HG02973 (cell line): ENCODE measurements at regions not wholly inside any gene's neighbourhood (a gene's known extent, or its start where the extent isn't known, plus 50 kb on each side); places are given as distances from the start of the nearest gene placed in this dataset.

ENCODE experiments used
- ATAC-seq: cut with Tn5 transposase; IDR thresholded peaks from one replicate; pipeline ENCODE4 v1.9.1; 2021; ENCODE audit warnings: moderate library complexity; ENCODE audit not compliant: unreplicated experiment

- no peak for ATAC-seq
These were observed 764.0 kb downstream of the SUCLG1 start for GRCh38 chr2:83695037-83695436.

DNA sequence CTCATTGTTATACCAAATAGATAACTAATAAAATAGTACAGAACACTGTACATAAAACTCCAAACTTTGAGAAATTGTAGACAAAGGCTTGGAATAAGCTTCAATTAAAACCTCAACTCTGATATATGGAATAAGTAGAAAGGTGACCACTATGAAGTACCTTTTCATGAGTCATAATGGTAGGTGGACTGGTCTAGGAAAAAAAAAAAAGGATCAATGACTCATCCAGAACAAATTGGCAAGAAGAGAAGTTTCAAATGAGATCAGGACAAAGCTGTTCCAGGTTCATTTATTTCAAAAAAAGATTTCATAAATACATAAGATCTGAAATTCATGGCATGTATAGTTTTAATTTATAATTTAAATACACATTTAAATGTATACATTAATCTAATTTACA lies 769.7 kb downstream of the SUCLG1 start:
- ATAC-seq: no peak

DNA sequence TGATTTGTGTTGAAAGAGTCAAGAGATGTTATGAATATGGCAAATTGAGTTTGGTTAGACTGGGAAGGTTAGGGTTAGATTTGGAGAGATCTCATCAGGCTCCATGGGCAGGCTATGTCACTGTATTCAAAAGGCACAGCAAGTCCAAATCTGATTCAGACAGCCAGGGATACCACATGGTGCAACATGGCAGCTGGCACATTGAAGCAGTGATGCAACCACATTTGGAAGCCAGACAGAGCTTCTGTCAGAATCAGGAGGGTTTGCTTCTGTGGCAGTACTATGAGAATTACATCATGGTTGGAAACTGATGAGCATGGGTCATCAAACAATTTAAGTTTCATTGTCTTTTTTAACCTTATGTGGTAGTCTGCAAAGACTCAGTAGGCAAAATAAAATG lies 772.2 kb downstream of the SUCLG1 start:
- no peak for ATAC-seq

GRCh38 chr2:83674050-83674449 lies 785.0 kb downstream of the SUCLG1 start:
- ATAC-seq: no peak

DNA sequence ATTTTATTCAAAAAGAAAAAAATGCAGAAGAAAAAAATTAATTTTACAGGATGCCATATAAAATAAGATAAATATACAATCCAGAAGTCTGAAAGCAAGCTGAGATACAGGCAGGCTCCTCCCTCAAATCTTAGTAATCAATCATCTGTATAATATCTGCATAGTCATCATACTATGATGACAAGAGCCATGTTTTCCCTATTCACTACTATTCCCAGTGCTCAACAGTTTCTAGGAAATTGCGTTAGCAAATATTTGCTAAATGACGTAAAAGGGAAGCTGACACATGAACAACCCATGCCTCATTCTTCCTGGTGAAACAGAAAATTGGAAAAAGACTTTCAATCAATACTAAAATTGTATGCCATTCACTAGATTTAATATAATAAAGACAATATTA lies 793.2 kb downstream of the SUCLG1 start:
- no peak for ATAC-seq

- ATAC-seq: no peak
These were observed 793.9 kb downstream of the SUCLG1 start for GRCh38 chr2:83665154-83665553.

GRCh38 chr2:83661711-83662110 lies 797.4 kb downstream of the SUCLG1 start:
- no peak for ATAC-seq

- no peak for ATAC-seq
These were observed 804.9 kb downstream of the SUCLG1 start for GRCh38 chr2:83654091-83654611.

DNA sequence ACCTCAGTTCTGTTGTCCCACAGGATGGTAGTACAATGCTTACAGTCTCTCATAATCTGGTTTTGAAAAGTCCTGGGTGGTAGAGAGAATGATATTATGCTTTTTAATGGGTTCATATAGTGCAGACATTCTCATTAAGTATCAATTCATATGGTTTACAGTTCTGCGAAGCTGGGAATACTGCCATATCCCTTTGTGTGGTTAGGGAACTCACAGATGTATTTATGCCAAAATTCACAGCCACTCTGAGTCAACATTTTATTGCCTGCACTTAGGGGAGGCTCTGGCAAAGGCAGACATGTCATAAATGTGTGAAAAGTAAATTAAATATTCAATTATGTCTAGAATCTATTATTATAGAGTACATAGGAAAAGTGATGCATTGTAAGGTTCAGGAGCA lies 808.2 kb downstream of the SUCLG1 start:
- ATAC-seq: no peak

- ATAC-seq: no peak
These were observed 808.9 kb downstream of the SUCLG1 start for GRCh38 chr2:83650161-83650560.

GRCh38 chr2:83640506-83640905 lies 818.6 kb downstream of the SUCLG1 start:
- ATAC-seq: no peak

DNA sequence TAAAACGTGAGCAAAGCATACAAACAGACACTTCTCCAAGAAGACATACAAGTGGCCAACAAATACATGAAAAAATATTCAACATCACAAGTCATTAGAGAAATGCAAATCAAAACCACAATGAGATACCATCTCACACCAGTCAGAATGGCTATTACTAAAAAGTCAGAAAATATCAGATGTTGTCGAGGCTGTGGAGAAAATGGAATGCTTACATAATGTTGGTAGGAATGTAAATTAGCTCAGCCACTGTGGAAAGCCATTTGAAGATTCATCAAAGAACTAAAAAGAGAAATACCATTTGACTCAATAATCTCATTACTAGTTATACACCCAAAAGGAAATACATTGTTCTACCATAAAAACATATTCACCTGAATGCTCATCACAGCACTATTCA lies 825.7 kb downstream of the SUCLG1 start:
- ATAC-seq: no peak

- ATAC-seq: no peak
These were observed 828.7 kb downstream of the SUCLG1 start for GRCh38 chr2:83630351-83630750.

- no peak for ATAC-seq
These were observed 843.6 kb downstream of the SUCLG1 start for GRCh38 chr2:83615511-83615910.

GRCh38 chr2:83613178-83613577 lies 845.9 kb downstream of the SUCLG1 start:
- no peak for ATAC-seq

DNA sequence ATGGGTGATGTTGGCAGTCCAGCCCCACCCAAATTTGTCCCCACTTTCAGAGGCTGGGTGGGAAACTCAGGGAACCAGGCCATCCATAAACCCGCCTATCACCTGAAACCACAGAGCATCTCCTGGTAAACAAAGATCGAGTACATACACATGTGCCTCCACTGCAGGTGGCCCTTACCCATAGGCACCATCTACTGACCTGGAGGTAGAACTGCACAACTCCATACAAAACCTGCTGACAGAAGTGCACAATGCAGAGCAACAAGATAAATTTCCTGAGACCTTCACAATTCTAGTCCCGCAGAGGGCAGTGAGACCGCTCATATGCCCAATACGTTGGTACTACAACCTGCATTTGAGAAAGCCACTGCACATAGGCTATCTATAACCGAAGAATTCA lies 856.3 kb downstream of the SUCLG1 start:
- ATAC-seq: no peak

DNA sequence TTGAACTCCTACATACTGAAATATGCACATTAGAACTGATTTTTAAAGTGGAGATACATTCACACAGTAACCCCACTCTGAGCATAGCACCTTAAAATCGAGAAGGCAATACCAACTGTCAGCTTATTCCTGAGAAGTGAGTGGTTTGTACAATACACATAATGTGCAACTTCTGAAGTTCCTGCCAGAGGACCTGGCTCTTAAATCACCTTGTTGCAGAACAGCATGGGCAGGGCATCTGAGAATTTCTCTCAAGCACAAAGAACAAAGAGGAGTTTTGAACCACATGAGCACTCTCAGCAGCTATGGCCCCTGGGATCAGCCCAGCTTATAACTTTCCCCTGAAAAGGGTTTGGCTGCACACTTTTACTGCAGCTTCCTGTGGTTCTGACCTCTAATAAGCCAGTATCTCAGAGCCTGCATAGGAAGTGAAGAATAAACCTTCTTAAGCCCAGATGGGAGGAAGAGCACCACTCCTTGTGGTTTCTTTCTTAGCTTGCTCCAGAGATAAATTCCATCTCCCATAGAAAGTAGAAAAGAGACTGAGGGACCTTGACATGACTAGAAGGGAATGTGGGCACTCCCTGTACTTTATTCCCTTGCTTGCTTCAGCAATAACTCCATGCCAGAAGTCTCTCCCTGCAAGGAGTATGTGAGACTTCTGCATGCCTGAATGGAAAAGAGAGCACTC lies 862.3 kb downstream of the SUCLG1 start:
- ATAC-seq: no peak

- no peak for ATAC-seq
These were observed 863.2 kb downstream of the SUCLG1 start for GRCh38 chr2:83595926-83596325.

- no peak for ATAC-seq
These were observed 863.9 kb downstream of the SUCLG1 start for GRCh38 chr2:83595121-83595690.

- no peak for ATAC-seq
These were observed 864.6 kb downstream of the SUCLG1 start for GRCh38 chr2:83594241-83595120.

GRCh38 chr2:83587309-83587708 lies 871.8 kb downstream of the SUCLG1 start:
- ATAC-seq: no peak

DNA sequence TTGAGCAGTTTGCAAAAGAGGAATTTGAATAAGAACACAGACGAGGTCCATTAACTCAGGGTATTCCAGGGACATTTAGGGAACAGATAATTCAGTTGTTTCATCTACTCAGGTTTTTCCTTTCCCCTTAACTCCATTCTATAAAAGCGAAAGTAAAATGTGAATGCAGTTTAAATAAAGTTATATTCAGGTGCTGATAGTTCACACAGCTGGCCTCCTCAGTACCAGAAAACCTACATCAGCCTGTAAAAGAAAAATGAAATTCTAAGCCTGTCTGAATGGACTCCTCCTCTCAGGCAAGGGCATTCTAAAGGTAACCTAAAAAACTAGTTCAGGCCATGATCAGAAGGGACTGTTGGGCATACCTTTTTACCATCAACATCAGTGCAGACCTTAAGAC lies 873.8 kb downstream of the SUCLG1 start:
- no peak for ATAC-seq
